ENCODE measurements at regions not wholly inside any gene's neighbourhood (a gene's known extent, or its start where the extent isn't known, plus 50 kb on each side); places are given as distances from the start of the nearest gene placed in this dataset.
"Not testable (repeated sequence)": the region's sequence is repeated elsewhere in the genome, so short reads cannot be mapped to it uniquely, and the experiment has no call there.

DNA sequence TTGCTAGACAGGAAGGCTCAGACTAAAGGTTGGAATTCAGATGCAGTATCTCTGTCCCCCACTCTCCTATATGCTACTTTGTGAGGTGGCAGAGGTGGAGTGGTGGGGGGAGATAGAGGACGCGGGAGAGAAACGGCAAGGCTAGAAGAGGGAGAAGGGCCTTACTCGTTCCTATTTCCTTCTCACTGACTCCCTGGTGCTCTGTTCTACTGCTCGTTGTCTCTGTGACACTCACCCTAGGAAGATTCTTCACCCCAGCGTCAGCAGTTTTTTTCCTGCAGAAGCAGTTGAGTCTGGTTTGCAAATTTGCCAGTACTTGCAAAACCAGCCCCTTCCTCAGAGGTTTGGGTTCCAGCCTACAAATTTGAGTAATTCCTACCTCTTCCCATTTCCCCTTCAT lies 801.1 kb upstream of the SLC35B3 start:
- ATAC-seq, result no peak

DNA sequence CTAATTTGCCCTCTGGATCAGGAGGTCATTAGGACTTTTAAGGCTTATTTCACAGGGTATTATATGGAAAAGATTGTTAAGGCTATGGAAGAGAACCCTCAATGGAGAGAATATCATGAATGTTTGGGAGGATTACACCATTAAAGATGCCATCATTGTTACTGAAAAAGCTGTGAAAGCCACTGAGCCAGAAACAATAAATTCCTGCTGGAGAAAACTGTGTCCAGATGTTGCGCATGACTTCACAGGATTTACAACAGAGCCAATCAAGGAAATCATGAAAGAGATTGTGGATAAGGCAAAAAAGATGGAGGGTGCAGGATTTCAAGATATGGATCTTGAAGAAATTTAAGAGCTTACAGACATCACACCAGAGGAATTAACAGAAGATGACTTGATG lies 798.3 kb upstream of the SLC35B3 start:
- H3K4me3 ChIP-seq, result no peak overlapping the region
- H3K4me1 ChIP-seq (ENCODE audit: low read depth), result no peaks in the 10 kb centered on the region
- intact Hi-C loops (cut with DNase I, micrococcal nuclease), result no loop called here
- TF ChIP-seq, protein P1, sequence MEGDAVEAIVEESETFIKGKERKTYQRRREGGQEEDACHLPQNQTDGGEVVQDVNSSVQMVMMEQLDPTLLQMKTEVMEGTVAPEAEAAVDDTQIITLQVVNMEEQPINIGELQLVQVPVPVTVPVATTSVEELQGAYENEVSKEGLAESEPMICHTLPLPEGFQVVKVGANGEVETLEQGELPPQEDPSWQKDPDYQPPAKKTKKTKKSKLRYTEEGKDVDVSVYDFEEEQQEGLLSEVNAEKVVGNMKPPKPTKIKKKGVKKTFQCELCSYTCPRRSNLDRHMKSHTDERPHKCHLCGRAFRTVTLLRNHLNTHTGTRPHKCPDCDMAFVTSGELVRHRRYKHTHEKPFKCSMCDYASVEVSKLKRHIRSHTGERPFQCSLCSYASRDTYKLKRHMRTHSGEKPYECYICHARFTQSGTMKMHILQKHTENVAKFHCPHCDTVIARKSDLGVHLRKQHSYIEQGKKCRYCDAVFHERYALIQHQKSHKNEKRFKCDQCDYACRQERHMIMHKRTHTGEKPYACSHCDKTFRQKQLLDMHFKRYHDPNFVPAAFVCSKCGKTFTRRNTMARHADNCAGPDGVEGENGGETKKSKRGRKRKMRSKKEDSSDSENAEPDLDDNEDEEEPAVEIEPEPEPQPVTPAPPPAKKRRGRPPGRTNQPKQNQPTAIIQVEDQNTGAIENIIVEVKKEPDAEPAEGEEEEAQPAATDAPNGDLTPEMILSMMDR (IDR thresholded peaks at IDR 0.05), result no peak
- H3K9me3 ChIP-seq, result no peaks in the 10 kb centered on the region
- H3K36me3 ChIP-seq (ENCODE audit: low read depth), result no peaks in the 10 kb centered on the region
- ATAC-seq (no peak), DNase-seq (no peak)

More for the DNA sequence above, 801.1 kb upstream of the SLC35B3 start:
- no peak overlapping the region for H3K4me3 ChIP-seq
- H3K4me1 ChIP-seq (ENCODE audit: low read depth), result no peaks in the 10 kb centered on the region
- H3K9me3 ChIP-seq, result no peaks in the 10 kb centered on the region
- H3K36me3 ChIP-seq (ENCODE audit: low read depth), result no peaks in the 10 kb centered on the region
- DNase-seq, result no peak
- TF ChIP-seq, protein P1 (IDR thresholded peaks at IDR 0.05), result no peak
- intact Hi-C loops (cut with DNase I, micrococcal nuclease), result no loop called here

DNA sequence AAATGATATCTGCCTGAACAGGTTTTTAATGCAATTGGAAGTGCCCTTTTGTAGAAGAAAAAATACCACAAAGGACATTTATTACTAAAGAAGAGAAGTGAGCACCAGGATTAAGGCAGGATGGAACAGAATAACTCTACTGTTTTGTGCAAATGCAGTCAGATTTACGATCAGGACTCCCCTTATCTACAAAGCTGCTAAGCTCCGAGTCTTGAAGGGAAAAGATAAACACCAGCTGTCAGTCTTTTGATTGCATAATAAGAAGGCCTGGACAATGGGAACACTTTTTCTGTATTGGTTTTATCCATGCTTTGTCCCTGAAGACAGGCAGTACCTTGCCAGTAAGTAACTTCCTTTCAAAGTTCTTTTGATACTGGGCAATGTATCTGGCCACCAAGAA lies 797.9 kb upstream of the SLC35B3 start:
- no peaks in the 10 kb centered on the region for H3K9me3 ChIP-seq
- ATAC-seq, result no peak
- no peaks in the 10 kb centered on the region for H3K36me3 ChIP-seq (ENCODE audit: low read depth)
- no peak for DNase-seq
- H3K4me1 ChIP-seq (ENCODE audit: low read depth), result no peaks in the 10 kb centered on the region
- TF ChIP-seq, protein P1 (IDR thresholded peaks at IDR 0.05), result no peak
- intact Hi-C loops (cut with DNase I, micrococcal nuclease), result no loop called here
- H3K4me3 ChIP-seq, result no peak overlapping the region

DNA sequence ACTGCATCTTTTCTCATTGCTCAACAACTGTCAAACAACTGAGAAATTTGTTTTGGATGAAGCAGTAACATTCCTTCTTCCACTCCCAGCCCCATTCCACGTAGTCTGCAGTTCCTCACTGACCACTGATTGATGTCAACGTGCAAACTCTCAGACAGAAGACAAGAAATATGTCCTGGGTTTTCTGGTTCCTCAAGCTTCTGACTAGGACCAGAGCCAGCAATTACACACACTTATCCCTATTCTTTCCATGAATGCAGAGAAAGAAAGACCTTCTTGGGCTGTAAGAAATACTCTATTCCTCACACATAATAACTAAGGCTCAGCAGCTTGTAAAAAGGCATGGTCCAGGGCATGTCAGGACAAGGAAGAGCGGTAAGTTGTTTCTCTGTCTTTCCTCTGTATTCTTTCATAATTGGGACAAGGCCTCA lies 790.1 kb upstream of the SLC35B3 start:
- Histone ChIP-seq H3K9me3 (no peaks in the 10 kb centered on the region), H3K4me1 (ENCODE audit: low read depth) (no peaks in the 10 kb centered on the region), H3K4me3 (no peak overlapping the region), H3K36me3 (ENCODE audit: low read depth) (no peaks in the 10 kb centered on the region)
- no peak for ATAC-seq
- TF ChIP-seq, protein P1 (IDR thresholded peaks at IDR 0.05), result no peak
- DNase-seq, result no peak
- intact Hi-C loops (cut with DNase I, micrococcal nuclease), result no loop called here

DNA sequence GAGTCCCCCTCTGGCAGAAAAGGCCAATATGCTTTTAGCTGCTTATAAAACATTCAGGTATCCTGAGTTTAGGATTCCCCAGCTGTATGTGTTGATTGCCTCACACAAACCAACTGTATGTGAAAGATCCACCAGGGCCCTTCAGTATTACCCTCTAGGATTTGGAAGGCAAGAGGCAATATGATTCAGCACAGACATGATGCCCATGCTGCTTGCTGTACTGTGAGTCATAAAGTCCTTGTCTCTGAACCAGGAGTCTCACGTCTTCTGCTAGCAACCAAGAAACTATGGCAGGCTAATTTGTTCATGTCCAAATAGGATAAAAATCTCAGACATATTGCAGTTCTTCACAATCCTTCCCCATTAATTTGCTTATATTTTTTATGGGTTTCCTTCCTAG lies 789.2 kb upstream of the SLC35B3 start:
- DNase-seq, result no peak
- no peak for ATAC-seq
- intact Hi-C loops (cut with DNase I, micrococcal nuclease), result no loop called here
- TF ChIP-seq, protein P1 (IDR thresholded peaks at IDR 0.05), result no peak
- no peaks in the 10 kb centered on the region for H3K4me1 ChIP-seq (ENCODE audit: low read depth)
- H3K4me3 ChIP-seq, result no peak overlapping the region
- no peaks in the 10 kb centered on the region for H3K9me3 ChIP-seq
- H3K36me3 ChIP-seq (ENCODE audit: low read depth), result no peaks in the 10 kb centered on the region

DNA sequence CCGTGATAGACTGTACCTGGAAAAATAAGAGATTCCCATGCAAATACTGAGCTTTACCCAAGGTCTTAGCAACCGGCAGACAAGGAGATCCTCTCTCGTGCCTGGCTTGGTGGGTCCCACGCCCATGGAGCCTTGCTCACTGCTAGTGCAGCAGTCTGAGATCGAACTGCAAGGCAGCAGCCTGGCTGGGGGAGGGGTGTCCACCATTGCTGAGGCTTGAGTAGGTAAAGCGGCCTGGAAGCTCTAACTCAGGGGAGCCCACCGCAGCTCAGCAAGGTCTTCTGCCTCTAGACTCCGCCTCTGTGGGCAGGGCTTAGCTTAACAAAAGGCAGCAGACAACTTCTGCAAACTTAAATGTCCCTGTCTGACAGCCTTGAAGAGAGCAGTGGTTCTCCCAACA lies 778.4 kb upstream of the SLC35B3 start:
- H3K4me3 ChIP-seq; H3K4me1 ChIP-seq (ENCODE audit: low read depth); ATAC-seq; H3K9me3 ChIP-seq; H3K36me3 ChIP-seq (ENCODE audit: low read depth); intact Hi-C loops (cut with DNase I, micrococcal nuclease): not testable (repeated sequence)
- DNase-seq, result peak in 1 of 3 donors; percentile 11
